Coronary artery (tissue), 2 donors: ENCODE measurements at regions not wholly inside any gene's neighbourhood (a gene's known extent, or its start where the extent isn't known, plus 50 kb on each side); places are given as distances from the start of the nearest gene placed in this dataset.

Experiments
- DNase-seq: peaks from one replicate; pipeline ENCODE4 v3.0.0-alpha.2; 2017; ENCODE audit warnings: low spot score
- H3K27ac ChIP-seq, 2 donors: fragments of 200-600 bp; sonication (generic); one replicate each; pipeline ENCODE4 v1.5.1; 2016 to 2019
- H3K4me3 ChIP-seq: fragments of 200-600 bp; sonication (generic); 2 replicates; pipeline ENCODE4 v1.5.1; 2016; ENCODE audit warnings: mild to moderate bottlenecking, moderate library complexity
- TF ChIP-seq, protein P1 (sequence below): fragments of 200-600 bp; sonication (generic); IDR thresholded peaks from one replicate; pipeline ENCODE4 v1.5.1; 2019; ENCODE audit warnings: antibody characterized with exemption

- TF ChIP-seq, protein P1, sequence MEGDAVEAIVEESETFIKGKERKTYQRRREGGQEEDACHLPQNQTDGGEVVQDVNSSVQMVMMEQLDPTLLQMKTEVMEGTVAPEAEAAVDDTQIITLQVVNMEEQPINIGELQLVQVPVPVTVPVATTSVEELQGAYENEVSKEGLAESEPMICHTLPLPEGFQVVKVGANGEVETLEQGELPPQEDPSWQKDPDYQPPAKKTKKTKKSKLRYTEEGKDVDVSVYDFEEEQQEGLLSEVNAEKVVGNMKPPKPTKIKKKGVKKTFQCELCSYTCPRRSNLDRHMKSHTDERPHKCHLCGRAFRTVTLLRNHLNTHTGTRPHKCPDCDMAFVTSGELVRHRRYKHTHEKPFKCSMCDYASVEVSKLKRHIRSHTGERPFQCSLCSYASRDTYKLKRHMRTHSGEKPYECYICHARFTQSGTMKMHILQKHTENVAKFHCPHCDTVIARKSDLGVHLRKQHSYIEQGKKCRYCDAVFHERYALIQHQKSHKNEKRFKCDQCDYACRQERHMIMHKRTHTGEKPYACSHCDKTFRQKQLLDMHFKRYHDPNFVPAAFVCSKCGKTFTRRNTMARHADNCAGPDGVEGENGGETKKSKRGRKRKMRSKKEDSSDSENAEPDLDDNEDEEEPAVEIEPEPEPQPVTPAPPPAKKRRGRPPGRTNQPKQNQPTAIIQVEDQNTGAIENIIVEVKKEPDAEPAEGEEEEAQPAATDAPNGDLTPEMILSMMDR = no peak
- no peak for DNase-seq
- Histone ChIP-seq H3K4me3 (no peak overlapping the region), H3K27ac (no peak overlapping the region)
Measured at GRCh38 chrX:5752831-5753230, 475.8 kb downstream of the NLGN4X start.

GRCh38 chrX:5748586-5749150, 480.0 kb downstream of the NLGN4X start:
- DNase-seq = no peak
- TF ChIP-seq, protein P1 = no peak
- no peak overlapping the region for H3K27ac ChIP-seq

GRCh38 chrX:5746231-5746630, 482.4 kb downstream of the NLGN4X start:
- Histone ChIP-seq H3K27ac (no peak overlapping the region), H3K4me3 (no peak overlapping the region)
- no peak for DNase-seq
- TF ChIP-seq, protein P1 = no peak

More at GRCh38 chrX:5748586-5749150, 480.0 kb downstream of the NLGN4X start:
- H3K4me3 ChIP-seq = no peak overlapping the region

- TF ChIP-seq, protein P1 = no peak
- no peak for DNase-seq
- no peak overlapping the region for H3K4me3 ChIP-seq
Measured at GRCh38 chrX:5733501-5733900, 495.2 kb downstream of the NLGN4X start.

DNA sequence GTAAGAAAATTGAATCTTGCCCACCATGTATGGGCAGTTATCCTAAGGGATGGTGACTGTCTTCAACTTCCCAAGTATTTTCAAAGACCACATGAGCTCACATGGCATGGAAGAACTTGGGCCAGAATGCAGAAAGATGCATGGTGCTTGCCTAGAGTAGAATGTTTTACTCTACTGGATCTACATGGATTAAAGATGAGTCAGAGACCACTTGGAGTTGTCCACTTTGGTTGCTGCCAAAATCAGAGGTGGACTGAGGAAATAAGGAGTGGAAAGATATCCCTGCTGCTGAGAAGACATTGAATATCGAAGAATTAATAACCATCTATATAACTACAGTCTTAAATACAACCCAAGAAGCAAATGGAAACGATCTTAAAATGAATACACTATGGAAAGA, 498.1 kb downstream of the NLGN4X start:
- DNase-seq = no peak
- no peak overlapping the region for H3K27ac ChIP-seq

More at GRCh38 chrX:5733501-5733900, 495.2 kb downstream of the NLGN4X start:
- H3K27ac ChIP-seq = no peak overlapping the region

GRCh38 chrX:5726224-5726623, 502.4 kb downstream of the NLGN4X start:
- H3K4me3 ChIP-seq = no peak overlapping the region
- no peak overlapping the region for H3K27ac ChIP-seq
- DNase-seq = no peak
- TF ChIP-seq, protein P1 = no peak

More for the DNA sequence above, 498.1 kb downstream of the NLGN4X start:
- TF ChIP-seq, protein P1 = no peak
- no peak overlapping the region for H3K4me3 ChIP-seq

DNA sequence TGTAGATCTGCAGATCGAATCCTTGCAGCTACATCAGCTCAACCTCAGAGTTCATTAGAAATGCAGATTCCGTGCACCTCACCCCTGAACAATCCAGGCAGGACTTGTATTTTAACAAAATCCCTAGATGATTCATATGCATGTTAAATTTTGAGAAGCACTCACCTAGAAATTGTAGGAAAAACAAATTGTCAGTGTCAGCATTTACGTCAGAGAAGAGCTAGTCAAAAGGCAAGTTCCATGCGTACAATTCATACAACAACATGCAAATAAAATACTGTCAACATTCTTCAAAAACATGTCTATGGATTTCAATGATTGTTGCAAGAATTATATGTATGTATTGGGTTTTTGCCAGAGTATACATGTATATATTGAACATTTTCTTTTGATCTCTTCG, 504.5 kb downstream of the NLGN4X start:
- DNase-seq = no peak
- H3K4me3 ChIP-seq = no peak overlapping the region
- TF ChIP-seq, protein P1 = no peak

More for the DNA sequence above, 504.5 kb downstream of the NLGN4X start:
- no peak overlapping the region for H3K27ac ChIP-seq
